HEK293 (cell line): ENCODE measurements at regions not wholly inside any gene's neighbourhood (a gene's known extent, or its start where the extent isn't known, plus 50 kb on each side); places are given as distances from the start of the nearest gene placed in this dataset.

Source experiments
- CTCF ChIA-PET: fragments of 350-600 bp; formaldehyde crosslinking; extraction: SDS; loops from one replicate; lab custom pipeline; 2021; ENCODE audit warnings: antibody characterized with exemption; lab: Yijun Ruan, JAX
- POLR2A ChIA-PET: fragments of 300-600 bp; formaldehyde crosslinking; extraction: SDS; loops from one replicate; lab custom pipeline; 2020; ENCODE audit warnings: antibody characterized with exemption, inconsistent platforms; lab: Yijun Ruan, JAX
- H3K27ac ChIP-seq: fragments of 200-500 bp; sonication (Bioruptor generic); 2 replicates; pipeline ENCODE4 v1.5.1; 2014; ENCODE audit warnings: low read depth, low read length, control low read depth, inconsistent platforms; ENCODE audit errors: extremely low read depth
- H3K36me3 ChIP-seq, 2 experiments: fragments of 200-500 bp in 1 of 2; sonication (Bioruptor generic) in 1 of 2; 1 replicate in 1 of 2; 2 replicates in 1 of 2; pipeline ENCODE4 v1.5.1; 2014 to 2017; ENCODE audit warnings: inconsistent platforms in 2 of 2, low read length in 2 of 2; ENCODE audit not compliant: control insufficient read depth in 2 of 2, insufficient read depth in 1 of 2
- H3K4me1 ChIP-seq: fragments of 200-500 bp; sonication (Bioruptor generic); 2 replicates; pipeline ENCODE4 v1.5.1; 2014; ENCODE audit warnings: mild to moderate bottlenecking, low read length, inconsistent platforms; ENCODE audit not compliant: control insufficient read depth, insufficient read depth
- H3K4me3 ChIP-seq: 2 replicates; pipeline ENCODE4 v1.5.1; 2011; ENCODE audit warnings: low read depth, mild to moderate bottlenecking, control low read depth, low read length, moderate library complexity
- H3K9me3 ChIP-seq: fragments of 200-500 bp; sonication (Bioruptor generic); 2 replicates; pipeline ENCODE4 v1.5.1; 2014; ENCODE audit warnings: low read depth, low read length, inconsistent platforms; ENCODE audit not compliant: control insufficient read depth, insufficient read depth
- KLF8 ChIP-seq: fragments of 450-650 bp; formaldehyde crosslinking; IDR thresholded peaks from 2 replicates; pipeline ENCODE4 v1.5.1; 2016; ENCODE audit warnings: missing biosample characterization, missing genetic modification characterization
- MYNN ChIP-seq: fragments of 450-650 bp; formaldehyde crosslinking; IDR thresholded peaks from 2 replicates; pipeline ENCODE4 v1.5.1; 2016; ENCODE audit warnings: missing biosample characterization, missing genetic modification characterization, borderline replicate concordance
- REST ChIP-seq: fragments of 450-650 bp; formaldehyde crosslinking; IDR thresholded peaks from 2 replicates; pipeline ENCODE4 v1.5.1; 2016; ENCODE audit warnings: missing biosample characterization, missing genetic modification characterization
- ZBTB1 ChIP-seq: fragments of 450-650 bp; formaldehyde crosslinking; IDR thresholded peaks from 2 replicates; pipeline ENCODE4 v1.5.1; 2016; ENCODE audit warnings: missing biosample characterization, missing genetic modification characterization
- ZBTB49 ChIP-seq: fragments of 450-650 bp; formaldehyde crosslinking; IDR thresholded peaks from 2 replicates; pipeline ENCODE4 v1.5.1; 2016; ENCODE audit warnings: missing biosample characterization, missing genetic modification characterization, low read depth
- ZNF148 ChIP-seq: fragments of 450-650 bp; formaldehyde crosslinking; IDR thresholded peaks from 2 replicates; pipeline ENCODE4 v1.5.0; 2017; ENCODE audit warnings: missing biosample characterization, missing genetic modification characterization, borderline replicate concordance
- ZNF214 ChIP-seq: fragments of 450-650 bp; formaldehyde crosslinking; IDR thresholded peaks from 2 replicates; pipeline ENCODE4 v1.5.1; 2017; ENCODE audit warnings: missing biosample characterization, mild to moderate bottlenecking, missing genetic modification characterization, borderline replicate concordance
- ZNF274 ChIP-seq, 2 experiments: fragments of 200-500 bp in 1 of 2; fragments of 450-650 bp in 1 of 2; sonication (Bioruptor generic) in 1 of 2; formaldehyde crosslinking in 1 of 2; IDR thresholded peaks; 2 replicates each; pipeline versions ENCODE4 v1.5.1 to v1.6.1; 2014 to 2016; ENCODE audit warnings: borderline replicate concordance in 1 of 2, inconsistent platforms in 1 of 2, low read length in 1 of 2, missing biosample characterization in 1 of 2, missing genetic modification characterization in 1 of 2
- ZNF280D ChIP-seq: fragments of 450-650 bp; formaldehyde crosslinking; IDR thresholded peaks from 2 replicates; pipeline ENCODE4 v1.5.1; 2016; ENCODE audit warnings: missing biosample characterization, missing genetic modification characterization
- ZNF324 ChIP-seq: fragments of 450-650 bp; formaldehyde crosslinking; IDR thresholded peaks from 2 replicates; pipeline ENCODE4 v1.5.1; 2016; ENCODE audit warnings: missing biosample characterization, missing genetic modification characterization
- ZNF521 ChIP-seq: fragments of 450-650 bp; formaldehyde crosslinking; IDR thresholded peaks from 2 replicates; pipeline ENCODE4 v1.5.1; 2017; ENCODE audit warnings: missing biosample characterization, mild to moderate bottlenecking, missing genetic modification characterization
- ZNF555 ChIP-seq: fragments of 450-650 bp; formaldehyde crosslinking; conservative IDR thresholded peaks from 2 replicates; pipeline ENCODE4 v1.5.1; 2017; ENCODE audit warnings: missing biosample characterization, mild to moderate bottlenecking, missing genetic modification characterization, inconsistent platforms
- ZNF670 ChIP-seq: fragments of 450-650 bp; formaldehyde crosslinking; IDR thresholded peaks from 2 replicates; pipeline ENCODE4 v1.5.1; 2016; ENCODE audit warnings: missing biosample characterization, missing genetic modification characterization, low read depth
- ZNF677 ChIP-seq: fragments of 450-650 bp; IDR thresholded peaks from 2 replicates; pipeline ENCODE4 v1.5.0; 2018; ENCODE audit warnings: missing biosample characterization, mild to moderate bottlenecking, missing genetic modification characterization, moderate library complexity
- ZSCAN16 ChIP-seq: fragments of 450-650 bp; formaldehyde crosslinking; IDR thresholded peaks from 2 replicates; pipeline ENCODE4 v1.5.1; 2016; ENCODE audit warnings: missing biosample characterization, missing genetic modification characterization
- TF ChIP-seq, protein P1 (sequence below): fragments of 450-650 bp; formaldehyde crosslinking; IDR thresholded peaks from 2 replicates; pipeline ENCODE4 v1.5.1; 2016; ENCODE audit warnings: missing biosample characterization, missing genetic modification characterization
- TF ChIP-seq, protein P2 (sequence below): fragments of 450-650 bp; formaldehyde crosslinking; IDR thresholded peaks from 2 replicates; pipeline ENCODE4 v1.5.1; 2016; ENCODE audit warnings: missing biosample characterization, missing genetic modification characterization
- TF ChIP-seq, protein P3 (sequence below): fragments of 450-650 bp; formaldehyde crosslinking; IDR thresholded peaks from 2 replicates; pipeline ENCODE4 v1.5.1; 2016; ENCODE audit warnings: missing biosample characterization, missing genetic modification characterization

GRCh38 chr3:67765575-67765974 is 111.2 kb upstream of the SUCLG2 start:
- CTCF ChIA-PET, result no interaction called here
- POLR2A ChIA-PET, result no interaction called here
- Histone ChIP-seq H3K36me3 (no peaks in the 10 kb centered on the region), H3K4me1 (no peaks in the 10 kb centered on the region), H3K27ac (no peak overlapping the region), H3K4me3 (no peak overlapping the region), H3K9me3 (no peaks in the 10 kb centered on the region)
- TF ChIP-seq ZNF280D (no peak), KLF8 (tag by site-specific recombination) (no peak), REST (no peak)

GRCh38 chr3:67745296-67745695 is 90.9 kb upstream of the SUCLG2 start:
- no peaks in the 10 kb centered on the region for H3K9me3 ChIP-seq
- no peaks in the 10 kb centered on the region for H3K4me1 ChIP-seq
- POLR2A ChIA-PET, result no interaction called here
- H3K4me3 ChIP-seq, result no peak overlapping the region
- H3K27ac ChIP-seq, result no peak overlapping the region
- no peaks in the 10 kb centered on the region for H3K36me3 ChIP-seq
- CTCF ChIA-PET, result no interaction called here
- TF ChIP-seq, protein P1, sequence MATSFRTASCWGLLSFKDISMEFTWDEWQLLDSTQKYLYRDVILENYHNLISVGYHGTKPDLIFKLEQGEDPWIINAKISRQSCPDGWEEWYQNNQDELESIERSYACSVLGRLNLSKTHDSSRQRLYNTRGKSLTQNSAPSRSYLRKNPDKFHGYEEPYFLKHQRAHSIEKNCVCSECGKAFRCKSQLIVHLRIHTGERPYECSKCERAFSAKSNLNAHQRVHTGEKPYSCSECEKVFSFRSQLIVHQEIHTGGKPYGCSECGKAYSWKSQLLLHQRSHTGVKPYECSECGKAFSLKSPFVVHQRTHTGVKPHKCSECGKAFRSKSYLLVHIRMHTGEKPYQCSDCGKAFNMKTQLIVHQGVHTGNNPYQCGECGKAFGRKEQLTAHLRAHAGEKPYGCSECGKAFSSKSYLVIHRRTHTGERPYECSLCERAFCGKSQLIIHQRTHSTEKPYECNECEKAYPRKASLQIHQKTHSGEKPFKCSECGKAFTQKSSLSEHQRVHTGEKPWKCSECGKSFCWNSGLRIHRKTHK (tag by site-specific recombination), result no peak
- TF ChIP-seq ZNF214 (no peak), ZNF148 (tag by site-specific recombination) (no peak), MYNN (tag by site-specific recombination) (no peak), ZNF670 (tag by site-specific recombination) (no peak), ZNF677 (tag by site-specific recombination) (no peak), ZBTB1 (tag by site-specific recombination) (no peak), ZNF521 (tag by site-specific recombination) (no peak), ZNF324 (no peak), ZBTB49 (no peak), ZNF555 (tag by site-specific recombination) (no peak), ZNF274 (IDR thresholded peaks at IDR 0.05; ENCODE audit: low read length) (no peak), ZNF274 (tag by site-specific recombination; IDR thresholded peaks at IDR 0.05; ENCODE audit: borderline replicate concordance) (no peak), ZSCAN16 (tag by site-specific recombination) (no peak)
- TF ChIP-seq, protein P2, sequence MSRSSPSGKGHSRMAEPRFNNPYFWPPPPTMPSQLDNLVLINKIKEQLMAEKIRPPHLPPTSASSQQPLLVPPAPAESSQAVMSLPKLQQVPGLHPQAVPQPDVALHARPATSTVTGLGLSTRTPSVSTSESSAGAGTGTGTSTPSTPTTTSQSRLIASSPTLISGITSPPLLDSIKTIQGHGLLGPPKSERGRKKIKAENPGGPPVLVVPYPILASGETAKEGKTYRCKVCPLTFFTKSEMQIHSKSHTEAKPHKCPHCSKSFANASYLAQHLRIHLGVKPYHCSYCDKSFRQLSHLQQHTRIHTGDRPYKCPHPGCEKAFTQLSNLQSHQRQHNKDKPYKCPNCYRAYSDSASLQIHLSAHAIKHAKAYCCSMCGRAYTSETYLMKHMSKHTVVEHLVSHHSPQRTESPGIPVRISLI (tag by site-specific recombination), result no peak
- TF ChIP-seq, protein P3, sequence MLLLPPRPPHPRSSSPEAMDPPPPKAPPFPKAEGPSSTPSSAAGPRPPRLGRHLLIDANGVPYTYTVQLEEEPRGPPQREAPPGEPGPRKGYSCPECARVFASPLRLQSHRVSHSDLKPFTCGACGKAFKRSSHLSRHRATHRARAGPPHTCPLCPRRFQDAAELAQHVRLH (tag by site-specific recombination), result no peak
